PC-3 (cell line): ENCODE measurements at regions not wholly inside any gene's neighbourhood (a gene's known extent, or its start where the extent isn't known, plus 50 kb on each side); places are given as distances from the start of the nearest gene placed in this dataset.
"Not testable (repeated sequence)": the region's sequence is repeated elsewhere in the genome, so short reads cannot be mapped to it uniquely, and the experiment has no call there.

ENCODE experiments used
- ATAC-seq: fragments of 200-7000 bp; cut with Tn5 transposase; 2 replicates; pipeline ENCODE4 v1.9.1; 2020; ENCODE audit warnings: mild to moderate bottlenecking, moderate library complexity
- BruUV-seq: library from RNA; stranded (reverse); fragments of 400-500 nt; replicated peaks from 2 replicates; lab custom pipeline; 2021; lab: Mats Ljungman, UMichigan
- CTCF ChIA-PET: fragments of 300-600 bp; sonication (Branson Sonifier 250); formaldehyde crosslinking; loops from one replicate; lab custom pipeline; 2022; ENCODE audit warnings: antibody characterized with exemption; lab: Charles Lee
- POLR2A ChIA-PET: fragments of 300-600 bp; sonication (Branson Sonifier 250); formaldehyde crosslinking; loops from one replicate; lab custom pipeline; 2022; ENCODE audit warnings: antibody characterized with exemption; ENCODE audit not compliant: unreplicated experiment; lab: Charles Lee
- DNase-seq: peaks from one replicate; pipeline ENCODE4 v3.0.0-alpha.2; 2015
- H2AFZ ChIP-seq: fragments of 300-600 bp; sonication (generic); 2 replicates; pipeline ENCODE4 v1.6.0; 2016; ENCODE audit warnings: antibody characterized with exemption, low read length
- H3F3A ChIP-seq: fragments of 300-600 bp; sonication (generic); one replicate; pipeline ENCODE4 v1.6.0; 2017; ENCODE audit warnings: antibody characterized with exemption, low read length, control low read depth, mild to moderate bottlenecking; ENCODE audit not compliant: unreplicated experiment
- H3K27ac ChIP-seq: fragments of 300-600 bp; sonication (generic); 2 replicates; pipeline ENCODE4 v1.5.1; 2016; ENCODE audit warnings: mild to moderate bottlenecking, low read length
- H3K27me3 ChIP-seq: fragments of 300-600 bp; sonication (generic); 2 replicates; pipeline ENCODE4 v1.6.1; 2016; ENCODE audit warnings: low read length, mixed read lengths
- H3K36me3 ChIP-seq: fragments of 300-600 bp; sonication (generic); 2 replicates; pipeline ENCODE4 v1.6.1; 2016; ENCODE audit warnings: low read depth, mixed run types, low read length, mixed read lengths
- H3K4me1 ChIP-seq: fragments of 300-600 bp; sonication (generic); 2 replicates; pipeline ENCODE4 v1.5.1; 2016; ENCODE audit warnings: low read length; ENCODE audit not compliant: insufficient read depth
- H3K4me2 ChIP-seq: fragments of 300-600 bp; sonication (generic); 2 replicates; pipeline ENCODE4 v1.6.0; 2016; ENCODE audit warnings: low read length
- H3K4me3 ChIP-seq: fragments of 300-600 bp; sonication (generic); 2 replicates; pipeline ENCODE4 v1.5.1; 2016; ENCODE audit warnings: mild to moderate bottlenecking, low read length, mixed read lengths
- H3K79me2 ChIP-seq: fragments of 300-600 bp; sonication (generic); 2 replicates; pipeline ENCODE4 v1.6.1; 2017; ENCODE audit warnings: low read length, mixed read lengths
- H3K9ac ChIP-seq: fragments of 300-600 bp; sonication (generic); 2 replicates; pipeline ENCODE4 v1.6.0; 2016; ENCODE audit warnings: mild to moderate bottlenecking, low read length
- H3K9me2 ChIP-seq: fragments of 300-600 bp; sonication (generic); replicated peaks from 2 replicates; pipeline ENCODE4 v1.6.1; 2016; ENCODE audit warnings: mixed run types, low read length, mixed read lengths
- H3K9me3 ChIP-seq: fragments of 300-600 bp; sonication (generic); 2 replicates; pipeline ENCODE4 v1.6.1; 2016; ENCODE audit warnings: low read length, mixed read lengths
- H4K20me1 ChIP-seq: fragments of 300-600 bp; sonication (generic); 2 replicates; pipeline ENCODE4 v1.6.1; 2016; ENCODE audit warnings: low read length, mixed read lengths
- CTCF ChIP-seq: fragments of 300-600 bp; sonication (generic); conservative IDR thresholded peaks from 2 replicates; pipeline ENCODE4 v1.5.1; 2017; ENCODE audit warnings: antibody characterized with exemption, low read depth, mild to moderate bottlenecking, low read length
- EZH2 ChIP-seq: fragments of 300-600 bp; sonication (generic); IDR thresholded peaks from one replicate; pipeline ENCODE4 v1.6.1; 2017; ENCODE audit warnings: antibody characterized with exemption, mild to moderate bottlenecking, low read length; ENCODE audit not compliant: unreplicated experiment
- EZH2phosphoT487 ChIP-seq: fragments of 300-600 bp; sonication (generic); IDR thresholded peaks from 2 replicates; pipeline ENCODE4 v1.6.1; 2018; ENCODE audit warnings: mild to moderate bottlenecking, antibody characterized with exemption, low read length, borderline replicate concordance
- intact Hi-C: fragments of 100-400 bp; cut with micrococcal nuclease; formaldehyde crosslinking; loops from 2 replicates; pipeline ENCODE4 v1.9.0; 2023

- H3K4me1 ChIP-seq: no peaks in the 10 kb centered on the region
- H3K27me3 ChIP-seq: peaks cover 7% of the 10 kb centered on the region
- H3K27ac ChIP-seq: no peak overlapping the region
- H3K9ac ChIP-seq: no peak overlapping the region
- H3F3A ChIP-seq: no peaks in the 10 kb centered on the region
- DNase-seq (no peak), ATAC-seq (no peak)
- H3K4me2 ChIP-seq: no peak overlapping the region
- no peak overlapping the region for H3K4me3 ChIP-seq
- TF ChIP-seq EZH2phosphoT487 (no peak), CTCF (no peak), EZH2 (no peak)
- no peaks in the 10 kb centered on the region for H3K79me2 ChIP-seq
- BruUV-seq: no TSS peak
- H2AFZ ChIP-seq: no peak overlapping the region
- no peaks in the 10 kb centered on the region for H4K20me1 ChIP-seq
- no peaks in the 10 kb centered on the region for H3K36me3 ChIP-seq
- ChIA-PET CTCF (no interaction called here), POLR2A (no interaction called here)
- H3K9me2 ChIP-seq: no peaks in the 10 kb centered on the region
- peaks cover 3% of the 10 kb centered on the region; the same call in 1 of the 2 replicates for H3K9me3 ChIP-seq
- intact Hi-C loops: no loop called here
These were observed 555.7 kb upstream of the B3GAT1 start for GRCh38 chr11:134967746-134968145.

GRCh38 chr11:134961386-134961785 lies 549.3 kb upstream of the B3GAT1 start:
- not testable (repeated sequence) for H3K36me3 ChIP-seq

GRCh38 chr11:134958870-134959269 lies 546.8 kb upstream of the B3GAT1 start:
- H3K4me1 ChIP-seq: no peaks in the 10 kb centered on the region
- H3K27ac ChIP-seq: no peak overlapping the region
- no TSS peak for BruUV-seq
- no peaks in the 10 kb centered on the region for H3K9me2 ChIP-seq
- H3K4me2 ChIP-seq: no peak overlapping the region
- H4K20me1 ChIP-seq: no peaks in the 10 kb centered on the region
- H3K27me3 ChIP-seq: peaks cover 19% of the 10 kb centered on the region; the same call in 1 of the 2 replicates
- no peak overlapping the region for H2AFZ ChIP-seq
- no peaks in the 10 kb centered on the region for H3K36me3 ChIP-seq
- no peaks in the 10 kb centered on the region for H3K79me2 ChIP-seq
- no peak for TF ChIP-seq EZH2phosphoT487
- ChIA-PET CTCF (no interaction called here), POLR2A (no interaction called here)
- H3K4me3 ChIP-seq: no peak overlapping the region
- ATAC-seq: no peak
- H3K9me3 ChIP-seq: no peaks in the 10 kb centered on the region
- DNase-seq: no peak
- intact Hi-C loops: no loop called here
- no peaks in the 10 kb centered on the region for H3F3A ChIP-seq
- no peak overlapping the region for H3K9ac ChIP-seq

More at GRCh38 chr11:134961386-134961785, 549.3 kb upstream of the B3GAT1 start:
- DNase-seq, CTCF ChIA-PET, H3K4me2 ChIP-seq, H3K9ac ChIP-seq, POLR2A ChIA-PET, H4K20me1 ChIP-seq, H3K4me1 ChIP-seq, H3K4me3 ChIP-seq, H3K27ac ChIP-seq, ATAC-seq, H3K9me2 ChIP-seq, H3K9me3 ChIP-seq, H3F3A ChIP-seq, H2AFZ ChIP-seq, BruUV-seq, H3K79me2 ChIP-seq, intact Hi-C loops: not testable (repeated sequence)
- H3K27me3 ChIP-seq: peaks cover 16% of the 10 kb centered on the region; the same call in 1 of the 2 replicates

- intact Hi-C loops: no loop called here
- CTCF ChIA-PET: no interaction called here
- peaks cover 19% of the 10 kb centered on the region; the same call in 1 of the 2 replicates for H3K27me3 ChIP-seq
- H3K4me1 ChIP-seq: no peaks in the 10 kb centered on the region
- DNase-seq (no peak), ATAC-seq (no peak)
- no peaks in the 10 kb centered on the region for H3K9me3 ChIP-seq
- no peaks in the 10 kb centered on the region for H4K20me1 ChIP-seq
- H3F3A ChIP-seq: no peaks in the 10 kb centered on the region
- H3K9ac ChIP-seq: no peak overlapping the region
- no peak overlapping the region for H3K27ac ChIP-seq
- no peaks in the 10 kb centered on the region for H3K9me2 ChIP-seq
- H3K79me2 ChIP-seq: no peaks in the 10 kb centered on the region
- H3K4me3 ChIP-seq: no peak overlapping the region
- no peak overlapping the region for H3K4me2 ChIP-seq
- H2AFZ ChIP-seq: no peak overlapping the region
- POLR2A ChIA-PET: no interaction called here
- BruUV-seq: no TSS peak
- TF ChIP-seq EZH2phosphoT487: no peak
- TF ChIP-seq CTCF: no peak
- no peak for TF ChIP-seq EZH2
- H3K36me3 ChIP-seq: no peaks in the 10 kb centered on the region
These were observed 546.2 kb upstream of the B3GAT1 start for GRCh38 chr11:134958336-134958640.
